ENCODE measurements at regions not wholly inside any gene's neighbourhood (a gene's known extent, or its start where the extent isn't known, plus 50 kb on each side); places are given as distances from the start of the nearest gene placed in this dataset.

- ATAC-seq (ENCODE audit: low read depth): no peak
- Histone ChIP-seq H3K79me2 (ENCODE audit: control insufficient read depth, insufficient read depth, low read length) (no peaks in the 10 kb centered on the region), H4K20me1 (ENCODE audit: control insufficient read depth, insufficient read depth, low read length, poor library complexity, severe bottlenecking) (no peaks in the 10 kb centered on the region), H3K4me1 (ENCODE audit: control insufficient read depth in 2 of 2, insufficient read depth in 2 of 2, low read length in 2 of 2) (no peaks in the 10 kb centered on the region), H3K27me3 (replicated peaks in 1 of 4; ENCODE audit: control extremely low read depth in 1 of 4, control insufficient read depth in 3 of 4, insufficient read depth in 4 of 4, low read length in 3 of 4) (no peaks in the 10 kb centered on the region), H3K36me3 (replicated peaks in 1 of 2; ENCODE audit: control extremely low read depth in 1 of 2, control insufficient read depth in 1 of 2, extremely low read depth in 1 of 2, insufficient read depth in 2 of 2, low read length in 1 of 2) (no peaks in the 10 kb centered on the region), H3K27ac (ENCODE audit: low read length in 2 of 2) (no peak overlapping the region), H2AFZ (ENCODE audit: insufficient read depth, low read depth, low read length, poor library complexity, severe bottlenecking) (no peak overlapping the region), H3K9me3 (ENCODE audit: control extremely low read depth in 1 of 3, control insufficient read depth in 2 of 3, insufficient read depth in 1 of 3, low read length in 2 of 3) (peaks cover 0 to 6% (median 0%) of the 10 kb centered on the region in 3 donors), H3K4me2 (replicated peaks; ENCODE audit: low read depth, low read length, poor library complexity, severe bottlenecking) (no peak overlapping the region), H3K4me3 (ENCODE audit: control extremely low read depth in 1 of 5, extremely low read depth in 1 of 5, insufficient read depth in 1 of 5, low read depth in 2 of 5, low read length in 4 of 5) (no peak overlapping the region), H3K9ac (ENCODE audit: low read length) (no peak overlapping the region)
- H3K9me3 Mint-ChIP-seq (ENCODE audit: insufficient read depth): no peaks in the 10 kb centered on the region
- H3K4me3 Mint-ChIP-seq: no peak overlapping the region
- no peaks in the 10 kb centered on the region for H3K4me1 Mint-ChIP-seq
- intact Hi-C loops (cut with micrococcal nuclease): no loop called here
- TF ChIP-seq EZH2 (IDR thresholded peaks at IDR 0.05; ENCODE audit: borderline replicate concordance, insufficient read depth, low read depth, low read length, poor library complexity, severe bottlenecking): no peak
- no peak for TF ChIP-seq CTCF (IDR thresholded peaks at IDR 0.05)
- no peak for DNase-seq
- ChIA-PET POLR2A (no interaction called here), CTCF (interaction anchor here (0.6 kb wide), 1 partner anchor 276 kb away, joined by 5 read pairs; no protein-coding TSS in a partner anchor)
- H3K27me3 Mint-ChIP-seq: no peaks in the 10 kb centered on the region
- 100% methylated on average over 2 of the region's 3 CpGs for WGBS (ENCODE audit: insufficient coverage)
- H3K27ac Mint-ChIP-seq: no peak overlapping the region
Observed at GRCh38 chr10:121261665-121262064, 336.6 kb downstream of the FGFR2 start.

- TF ChIP-seq EZH2 (IDR thresholded peaks at IDR 0.05; ENCODE audit: borderline replicate concordance, insufficient read depth, low read depth, low read length, poor library complexity, severe bottlenecking) (no peak), CTCF (IDR thresholded peaks at IDR 0.05) (no peak)
- Histone ChIP-seq H2AFZ (ENCODE audit: insufficient read depth, low read depth, low read length, poor library complexity, severe bottlenecking) (no peak overlapping the region), H3K27me3 (replicated peaks in 1 of 4; ENCODE audit: control extremely low read depth in 1 of 4, control insufficient read depth in 3 of 4, insufficient read depth in 4 of 4, low read length in 3 of 4) (no peaks in the 10 kb centered on the region), H3K4me1 (ENCODE audit: control insufficient read depth in 2 of 2, insufficient read depth in 2 of 2, low read length in 2 of 2) (no peaks in the 10 kb centered on the region), H3K4me2 (replicated peaks; ENCODE audit: low read depth, low read length, poor library complexity, severe bottlenecking) (no peak overlapping the region), H3K36me3 (replicated peaks in 1 of 2; ENCODE audit: control extremely low read depth in 1 of 2, control insufficient read depth in 1 of 2, extremely low read depth in 1 of 2, insufficient read depth in 2 of 2, low read length in 1 of 2) (no peaks in the 10 kb centered on the region), H3K4me3 (ENCODE audit: control extremely low read depth in 1 of 5, extremely low read depth in 1 of 5, insufficient read depth in 1 of 5, low read depth in 2 of 5, low read length in 4 of 5) (no peak overlapping the region), H4K20me1 (ENCODE audit: control insufficient read depth, insufficient read depth, low read length, poor library complexity, severe bottlenecking) (no peaks in the 10 kb centered on the region), H3K79me2 (ENCODE audit: control insufficient read depth, insufficient read depth, low read length) (no peaks in the 10 kb centered on the region), H3K27ac (ENCODE audit: low read length in 2 of 2) (no peak overlapping the region), H3K9ac (ENCODE audit: low read length) (no peak overlapping the region), H3K9me3 (ENCODE audit: control extremely low read depth in 1 of 3, control insufficient read depth in 2 of 3, insufficient read depth in 1 of 3, low read length in 2 of 3) (peaks cover 0 to 10% (median 0%) of the 10 kb centered on the region in 3 donors)
- H3K27ac Mint-ChIP-seq: no peak overlapping the region
- intact Hi-C loops (cut with micrococcal nuclease): no loop called here
- CTCF ChIA-PET: no interaction called here
- POLR2A ChIA-PET: no interaction called here
- ATAC-seq (ENCODE audit: low read depth) (no peak), DNase-seq (no peak)
- no peaks in the 10 kb centered on the region for H3K4me1 Mint-ChIP-seq
- 78% methylated on average over 5 of the region's 10 CpGs for whole genome bisulfite sequencing (ENCODE audit: insufficient coverage)
- no peaks in the 10 kb centered on the region for H3K9me3 Mint-ChIP-seq (ENCODE audit: insufficient read depth)
- H3K4me3 Mint-ChIP-seq: no peak overlapping the region
- H3K27me3 Mint-ChIP-seq: no peaks in the 10 kb centered on the region
Observed at GRCh38 chr10:121262774-121263430, 335.3 kb downstream of the FGFR2 start.

Data from B cell (primary cell).